NT2/D1 (cell line): ENCODE measurements at regions not wholly inside any gene's neighbourhood (a gene's known extent, or its start where the extent isn't known, plus 50 kb on each side); places are given as distances from the start of the nearest gene placed in this dataset.

ENCODE experiments used
- DNase-seq: peaks from one replicate; pipeline ENCODE4 v3.0.0-alpha.2; 2011; ENCODE audit warnings: low read depth, low spot score
- H3K27me3 ChIP-seq: 2 replicates; pipeline ENCODE4 v1.6.0; 2011; ENCODE audit warnings: mild to moderate bottlenecking; ENCODE audit not compliant: insufficient read length, insufficient read depth
- H3K36me3 ChIP-seq: 2 replicates; pipeline ENCODE4 v1.6.1; 2011; ENCODE audit warnings: mild to moderate bottlenecking, low read length, mixed read lengths; ENCODE audit not compliant: insufficient read depth, insufficient read length
- H3K4me1 ChIP-seq: 2 replicates; pipeline ENCODE4 v1.5.1; 2011; ENCODE audit not compliant: insufficient read depth, insufficient read length
- H3K4me3 ChIP-seq: 2 replicates; pipeline ENCODE4 v1.5.1; 2011; ENCODE audit warnings: low read depth; ENCODE audit not compliant: insufficient read length
- H3K9ac ChIP-seq: 2 replicates; pipeline ENCODE4 v1.6.0; 2011; ENCODE audit warnings: low read depth; ENCODE audit not compliant: insufficient read length
- H3K9me3 ChIP-seq: 2 replicates; pipeline ENCODE4 v1.5.1; 2011; ENCODE audit warnings: mild to moderate bottlenecking, low read length; ENCODE audit not compliant: insufficient read depth
- SUZ12 ChIP-seq: IDR thresholded peaks from 2 replicates; pipeline ENCODE4 v1.6.1; 2011; ENCODE audit not compliant: insufficient read length, insufficient read depth; ENCODE audit errors: extremely low read depth
- YY1 ChIP-seq: IDR thresholded peaks from 2 replicates; pipeline ENCODE4 v1.6.1; 2011; ENCODE audit not compliant: insufficient read length, insufficient read depth
- ZNF274 ChIP-seq: IDR thresholded peaks from 2 replicates; pipeline ENCODE4 v1.6.1; 2011; ENCODE audit warnings: mild to moderate bottlenecking, low read depth, low read length

GRCh38 chr9:78668148-78668832 is 371.4 kb downstream of the PSAT1 start:
- no peak for TF ChIP-seq ZNF274
- TF ChIP-seq SUZ12 = no peak
- TF ChIP-seq YY1 = no peak
- DNase-seq = no peak

GRCh38 chr9:78669591-78669990 is 372.7 kb downstream of the PSAT1 start:
- Histone ChIP-seq H3K4me3 (no peak overlapping the region), H3K9me3 (no peaks in the 10 kb centered on the region), H3K27me3 (no peaks in the 10 kb centered on the region), H3K9ac (no peak overlapping the region), H3K36me3 (no peaks in the 10 kb centered on the region), H3K4me1 (no peaks in the 10 kb centered on the region)
- no peak for TF ChIP-seq SUZ12
- TF ChIP-seq ZNF274 = no peak
- no peak for TF ChIP-seq YY1
- DNase-seq = no peak

More at GRCh38 chr9:78668148-78668832, 371.4 kb downstream of the PSAT1 start:
- Histone ChIP-seq H3K9ac (no peak overlapping the region), H3K4me3 (no peak overlapping the region), H3K36me3 (no peaks in the 10 kb centered on the region), H3K4me1 (no peaks in the 10 kb centered on the region), H3K27me3 (no peaks in the 10 kb centered on the region), H3K9me3 (no peaks in the 10 kb centered on the region)

- H3K36me3 ChIP-seq = no peaks in the 10 kb centered on the region
- H3K9me3 ChIP-seq = no peaks in the 10 kb centered on the region
- H3K4me1 ChIP-seq = no peaks in the 10 kb centered on the region
- TF ChIP-seq ZNF274 = no peak
- no peak for TF ChIP-seq SUZ12
- TF ChIP-seq YY1 = no peak
- H3K9ac ChIP-seq = no peak overlapping the region
- no peak for DNase-seq
- no peaks in the 10 kb centered on the region for H3K27me3 ChIP-seq
- no peak overlapping the region for H3K4me3 ChIP-seq
Observed at GRCh38 chr9:78671785-78672184, 374.9 kb downstream of the PSAT1 start.

GRCh38 chr9:78674874-78675273 is 377.9 kb downstream of the PSAT1 start:
- no peak for TF ChIP-seq SUZ12
- no peak for TF ChIP-seq ZNF274
- TF ChIP-seq YY1 = no peak
- no peak for DNase-seq
- H3K4me1 ChIP-seq = no peaks in the 10 kb centered on the region
- no peaks in the 10 kb centered on the region for H3K36me3 ChIP-seq
- H3K4me3 ChIP-seq = no peak overlapping the region
- H3K9ac ChIP-seq = no peak overlapping the region
- H3K9me3 ChIP-seq = no peaks in the 10 kb centered on the region
- H3K27me3 ChIP-seq = no peaks in the 10 kb centered on the region

- no peaks in the 10 kb centered on the region for H3K27me3 ChIP-seq
- no peak for TF ChIP-seq YY1
- no peak for TF ChIP-seq SUZ12
- no peak for TF ChIP-seq ZNF274
- no peak overlapping the region for H3K9ac ChIP-seq
- no peaks in the 10 kb centered on the region for H3K9me3 ChIP-seq
- no peaks in the 10 kb centered on the region for H3K36me3 ChIP-seq
- no peaks in the 10 kb centered on the region for H3K4me1 ChIP-seq
- DNase-seq = no peak
- no peak overlapping the region for H3K4me3 ChIP-seq
Observed at GRCh38 chr9:78676009-78676408, 379.1 kb downstream of the PSAT1 start.

GRCh38 chr9:78676623-78677022 is 379.7 kb downstream of the PSAT1 start:
- DNase-seq = no peak
- Histone ChIP-seq H3K9ac (no peak overlapping the region), H3K4me3 (no peak overlapping the region), H3K36me3 (no peaks in the 10 kb centered on the region), H3K9me3 (no peaks in the 10 kb centered on the region), H3K27me3 (no peaks in the 10 kb centered on the region), H3K4me1 (no peaks in the 10 kb centered on the region)
- TF ChIP-seq YY1 (no peak), ZNF274 (no peak), SUZ12 (no peak)

GRCh38 chr9:78677326-78677725 is 380.4 kb downstream of the PSAT1 start:
- no peaks in the 10 kb centered on the region for H3K27me3 ChIP-seq
- H3K9me3 ChIP-seq = no peaks in the 10 kb centered on the region
- H3K9ac ChIP-seq = no peak overlapping the region
- no peaks in the 10 kb centered on the region for H3K36me3 ChIP-seq
- H3K4me1 ChIP-seq = no peaks in the 10 kb centered on the region
- no peak overlapping the region for H3K4me3 ChIP-seq
- no peak for DNase-seq
- no peak for TF ChIP-seq SUZ12
- TF ChIP-seq ZNF274 = no peak
- no peak for TF ChIP-seq YY1

GRCh38 chr9:78678877-78679276 is 382.0 kb downstream of the PSAT1 start:
- Histone ChIP-seq H3K4me3 (no peak overlapping the region), H3K4me1 (no peaks in the 10 kb centered on the region), H3K27me3 (no peaks in the 10 kb centered on the region), H3K9me3 (no peaks in the 10 kb centered on the region), H3K9ac (no peak overlapping the region), H3K36me3 (no peaks in the 10 kb centered on the region)
- DNase-seq = no peak
- TF ChIP-seq ZNF274 (no peak), YY1 (no peak), SUZ12 (no peak)
